CD4-positive, alpha-beta T cell (primary cell): ENCODE measurements at regions not wholly inside any gene's neighbourhood (a gene's known extent, or its start where the extent isn't known, plus 50 kb on each side); places are given as distances from the start of the nearest gene placed in this dataset.

Experiments used
- ATAC-seq: fragments of 200-7000 bp; cut with Tn5 transposase; one replicate; pipeline ENCODE4 v1.10.0; 2022; ENCODE audit warnings: mild to moderate bottlenecking; ENCODE audit not compliant: poor library complexity
- CTCF ChIA-PET: fragments of 350-600 bp; sonication (Branson Sonifier 250); formaldehyde crosslinking; loops from one replicate; lab custom pipeline; 2021; ENCODE audit warnings: antibody characterized with exemption, inconsistent platforms; lab: Charles Lee
- POLR2A ChIA-PET: fragments of 350-600 bp; sonication (Branson Sonifier 250); formaldehyde crosslinking; loops from one replicate; lab custom pipeline; 2021; ENCODE audit warnings: antibody characterized with exemption, inconsistent platforms; lab: Charles Lee
- DNase-seq, 14 experiments: peaks; one replicate each; pipeline ENCODE4 v3.0.0-alpha.2; 2013 to 2020; ENCODE audit warnings: mixed read lengths in 2 of 14
- H3K27ac ChIP-seq, 2 donors: one replicate each; pipeline versions ENCODE4 v1.5.1 to v1.7.0; 2013; ENCODE audit warnings: low read length in 2 of 2, low read depth in 1 of 2, mild to moderate bottlenecking in 1 of 2
- H3K27me3 ChIP-seq, 2 experiments: 1 replicate in 1 of 2; 2 replicates in 1 of 2; pipeline versions ENCODE4 v1.6.1 to v1.7.0; 2013; ENCODE audit warnings: low read length in 2 of 2, control low read depth in 1 of 2, mild to moderate bottlenecking in 1 of 2, moderate library complexity in 1 of 2; ENCODE audit not compliant: insufficient read depth in 2 of 2, control insufficient read depth in 1 of 2
- H3K36me3 ChIP-seq: one replicate; pipeline ENCODE4 v1.6.1; 2013; ENCODE audit warnings: low read length, control low read depth; ENCODE audit not compliant: insufficient read depth
- H3K4me1 ChIP-seq: one replicate; pipeline ENCODE4 v1.6.1; 2013; ENCODE audit warnings: low read length, control low read depth; ENCODE audit not compliant: insufficient read depth
- H3K4me3 ChIP-seq: one replicate; pipeline ENCODE4 v1.5.1; 2013; ENCODE audit warnings: mild to moderate bottlenecking, low read length, moderate library complexity
- H3K9me3 ChIP-seq, 2 experiments: 1 replicate in 1 of 2; 2 replicates in 1 of 2; pipeline versions ENCODE4 v1.6.1 to v1.7.0; 2013; ENCODE audit warnings: low read length in 2 of 2, mild to moderate bottlenecking in 2 of 2, control low read depth in 1 of 2, moderate library complexity in 1 of 2; ENCODE audit not compliant: control insufficient read depth in 1 of 2, insufficient read depth in 1 of 2
- H3K27ac Mint-ChIP-seq: one replicate; pipeline ENCODE4 v1.8.0; 2020; ENCODE audit warnings: mixed read lengths
- H3K27me3 Mint-ChIP-seq: one replicate; pipeline ENCODE4 v1.8.0; 2021; ENCODE audit warnings: mixed read lengths
- H3K36me3 Mint-ChIP-seq: one replicate; pipeline ENCODE4 v1.8.0; 2021; ENCODE audit warnings: low read depth, mixed read lengths
- H3K4me1 Mint-ChIP-seq: one replicate; pipeline ENCODE4 v1.8.0; 2021; ENCODE audit warnings: low read depth, mixed read lengths
- H3K4me3 Mint-ChIP-seq: one replicate; pipeline ENCODE4 v1.8.0; 2020; ENCODE audit warnings: mild to moderate bottlenecking, mixed read lengths
- H3K9me3 Mint-ChIP-seq: one replicate; pipeline ENCODE4 v1.8.0; 2020; ENCODE audit warnings: mixed read lengths
- CTCF ChIP-seq: fragments of 200-600 bp; IDR thresholded peaks from one replicate; pipeline ENCODE4 v1.8.0; 2022; ENCODE audit warnings: antibody characterized with exemption, mild to moderate bottlenecking
- intact Hi-C, 2 experiments: fragments of 100-400 bp; cut with DNase I in 1 of 2; cut with micrococcal nuclease in 1 of 2; formaldehyde crosslinking; loops; one replicate each; pipeline versions ENCODE4 v1.15.1 to v1.9.0; 2023 to 2025; cut with DNase I, micrococcal nuclease

- Histone ChIP-seq H3K36me3 (no peaks in the 10 kb centered on the region), H3K4me3 (no peak overlapping the region), H3K9me3 (peaks cover 0 to 11% of the 10 kb centered on the region in 2 experiments), H3K27ac (no peak overlapping the region), H3K27me3 (no peaks in the 10 kb centered on the region), H3K4me1 (no peaks in the 10 kb centered on the region)
- TF ChIP-seq CTCF: no peak
- ATAC-seq: no peak
- DNase-seq: no peak
- CTCF ChIA-PET: no interaction called here
- no peak overlapping the region for H3K27ac Mint-ChIP-seq
- H3K4me3 Mint-ChIP-seq: no peak overlapping the region
- H3K27me3 Mint-ChIP-seq: no peaks in the 10 kb centered on the region
- no peaks in the 10 kb centered on the region for H3K9me3 Mint-ChIP-seq
- intact Hi-C loops: no loop called here
- H3K4me1 Mint-ChIP-seq: no peaks in the 10 kb centered on the region
- POLR2A ChIA-PET: no interaction called here
- H3K36me3 Mint-ChIP-seq: no peaks in the 10 kb centered on the region
Observed at GRCh38 chr18:6672821-6673308, 56.7 kb upstream of the ARHGAP28 start.

GRCh38 chr18:6677086-6677485, 52.4 kb upstream of the ARHGAP28 start:
- ChIA-PET CTCF (no interaction called here), POLR2A (no interaction called here)
- ATAC-seq (no peak), DNase-seq (no peak)
- Mint-ChIP-seq H3K27me3 (no peaks in the 10 kb centered on the region), H3K27ac (no peak overlapping the region), H3K36me3 (no peaks in the 10 kb centered on the region), H3K4me3 (no peak overlapping the region), H3K4me1 (no peaks in the 10 kb centered on the region), H3K9me3 (no peaks in the 10 kb centered on the region)
- Histone ChIP-seq H3K4me3 (no peak overlapping the region), H3K27ac (no peak overlapping the region), H3K4me1 (no peaks in the 10 kb centered on the region), H3K27me3 (no peaks in the 10 kb centered on the region), H3K9me3 (peaks cover 0 to 11% of the 10 kb centered on the region in 2 experiments), H3K36me3 (no peaks in the 10 kb centered on the region)
- no peak for TF ChIP-seq CTCF
- intact Hi-C loops: no loop called here

GRCh38 chr18:6679201-6679600, 50.3 kb upstream of the ARHGAP28 start:
- H3K4me3 Mint-ChIP-seq: no peak overlapping the region

More at GRCh38 chr18:6679201-6679600, 50.3 kb upstream of the ARHGAP28 start:
- no peaks in the 10 kb centered on the region for H3K36me3 ChIP-seq
- H3K4me3 ChIP-seq: no peak overlapping the region
- no peak for TF ChIP-seq CTCF
- POLR2A ChIA-PET: no interaction called here
- ATAC-seq: no peak
- H3K9me3 Mint-ChIP-seq: no peaks in the 10 kb centered on the region
- CTCF ChIA-PET: no interaction called here
- H3K27me3 ChIP-seq: no peaks in the 10 kb centered on the region
- peaks cover 0 to 24% of the 10 kb centered on the region in 2 experiments for H3K9me3 ChIP-seq
- H3K4me1 Mint-ChIP-seq: no peaks in the 10 kb centered on the region
- no peaks in the 10 kb centered on the region for H3K36me3 Mint-ChIP-seq
- H3K27ac Mint-ChIP-seq: no peak overlapping the region
- H3K27me3 Mint-ChIP-seq: no peaks in the 10 kb centered on the region
- no peak overlapping the region for H3K27ac ChIP-seq
- no peaks in the 10 kb centered on the region for H3K4me1 ChIP-seq
- intact Hi-C loops: no loop called here
- no peak for DNase-seq
